Mammary epithelial cell (primary cell): ENCODE measurements at regions not wholly inside any gene's neighbourhood (a gene's known extent, or its start where the extent isn't known, plus 50 kb on each side); places are given as distances from the start of the nearest gene placed in this dataset.

Experiments used
- EZH2 ChIP-seq: IDR thresholded peaks from 2 replicates; pipeline ENCODE4 v1.6.1; 2012; ENCODE audit warnings: low read length, inconsistent platforms, borderline replicate concordance
- TF ChIP-seq, protein P1 (sequence below), 2 donors: IDR thresholded peaks in 1 of 2; conservative IDR thresholded peaks in 1 of 2; 2 replicates each; pipeline ENCODE4 v1.5.1; 2011 to 2012; ENCODE audit warnings: inconsistent platforms in 2 of 2, low read length in 2 of 2, mild to moderate bottlenecking in 2 of 2, control low read depth in 1 of 2, low read depth in 1 of 2; ENCODE audit not compliant: insufficient read depth in 1 of 2; ENCODE audit errors: extremely low read depth in 1 of 2

DNA sequence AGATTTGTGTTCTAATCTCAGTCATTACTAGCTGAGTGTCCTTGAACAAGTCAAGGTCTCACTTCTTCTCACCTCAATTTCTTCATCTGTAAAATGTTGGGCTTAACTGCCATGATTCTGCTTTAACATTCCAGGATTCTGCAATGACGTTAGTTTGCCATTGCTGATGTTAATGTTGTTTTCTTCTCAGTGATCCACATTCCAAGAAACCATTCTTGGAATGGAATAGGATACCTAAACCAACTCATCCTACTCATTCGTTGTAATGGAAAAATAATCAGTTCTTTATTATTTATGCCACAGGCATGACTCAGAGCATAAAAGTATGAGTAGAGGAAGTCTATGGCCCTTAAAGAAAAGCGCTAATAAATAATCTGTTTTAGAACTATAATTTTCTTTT is 140.2 kb upstream of the ETAA1 start:
- TF ChIP-seq EZH2, result no peak
- TF ChIP-seq, protein P1, sequence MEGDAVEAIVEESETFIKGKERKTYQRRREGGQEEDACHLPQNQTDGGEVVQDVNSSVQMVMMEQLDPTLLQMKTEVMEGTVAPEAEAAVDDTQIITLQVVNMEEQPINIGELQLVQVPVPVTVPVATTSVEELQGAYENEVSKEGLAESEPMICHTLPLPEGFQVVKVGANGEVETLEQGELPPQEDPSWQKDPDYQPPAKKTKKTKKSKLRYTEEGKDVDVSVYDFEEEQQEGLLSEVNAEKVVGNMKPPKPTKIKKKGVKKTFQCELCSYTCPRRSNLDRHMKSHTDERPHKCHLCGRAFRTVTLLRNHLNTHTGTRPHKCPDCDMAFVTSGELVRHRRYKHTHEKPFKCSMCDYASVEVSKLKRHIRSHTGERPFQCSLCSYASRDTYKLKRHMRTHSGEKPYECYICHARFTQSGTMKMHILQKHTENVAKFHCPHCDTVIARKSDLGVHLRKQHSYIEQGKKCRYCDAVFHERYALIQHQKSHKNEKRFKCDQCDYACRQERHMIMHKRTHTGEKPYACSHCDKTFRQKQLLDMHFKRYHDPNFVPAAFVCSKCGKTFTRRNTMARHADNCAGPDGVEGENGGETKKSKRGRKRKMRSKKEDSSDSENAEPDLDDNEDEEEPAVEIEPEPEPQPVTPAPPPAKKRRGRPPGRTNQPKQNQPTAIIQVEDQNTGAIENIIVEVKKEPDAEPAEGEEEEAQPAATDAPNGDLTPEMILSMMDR (conservative IDR thresholded peaks at IDR 0.05 in 1 of 2, IDR thresholded peaks at IDR 0.05 in 1 of 2; ENCODE audit: extremely low read depth in 1 of 2, insufficient read depth in 1 of 2, low read depth in 1 of 2, low read length in 2 of 2), result no peak
